GM13976 (cell line): ENCODE measurements at regions not wholly inside any gene's neighbourhood (a gene's known extent, or its start where the extent isn't known, plus 50 kb on each side); places are given as distances from the start of the nearest gene placed in this dataset.

Experiments used
- DNase-seq: peaks from one replicate; pipeline ENCODE4 v3.0.0; 2012; ENCODE audit warnings: low spot score
- CTCF ChIP-seq: IDR thresholded peaks from 2 replicates; pipeline ENCODE4 v1.5.1; 2012; ENCODE audit warnings: borderline replicate concordance, mild to moderate bottlenecking; ENCODE audit not compliant: insufficient read depth; ENCODE audit errors: extremely low read depth, missing control alignments, control extremely low read depth
- in situ Hi-C: fragments of 300-500 bp; cut with MboI; formaldehyde crosslinking; loops from one replicate; pipeline ENCODE4 v1.12.0; 2022; ENCODE audit warnings: low sequenced_read_pairs, mixed read lengths, inconsistent platforms; ENCODE audit not compliant: unreplicated experiment

GRCh38 chr1:42014823-42015222, 96.1 kb upstream of the HIVEP3 start:
- in situ Hi-C loops: no loop called here
- no peak for DNase-seq
- no peak for TF ChIP-seq CTCF

GRCh38 chr1:42013881-42014470, 95.3 kb upstream of the HIVEP3 start:
- no peak for DNase-seq
- in situ Hi-C loops: no loop called here
- no peak for TF ChIP-seq CTCF

GRCh38 chr1:42012852-42013251, 94.1 kb upstream of the HIVEP3 start:
- in situ Hi-C loops: no loop called here
- no peak for TF ChIP-seq CTCF
- no peak for DNase-seq

GRCh38 chr1:42010381-42010780, 91.7 kb upstream of the HIVEP3 start:
- in situ Hi-C loops: no loop called here
- no peak for DNase-seq
- no peak for TF ChIP-seq CTCF

- no peak for TF ChIP-seq CTCF
- in situ Hi-C loops: no loop called here
- DNase-seq: no peak
Measured at GRCh38 chr1:42008264-42008663, 89.5 kb upstream of the HIVEP3 start.

- TF ChIP-seq CTCF: no peak
- DNase-seq: no peak
- in situ Hi-C loops: no loop called here
Measured at GRCh38 chr1:42006836-42007235, 88.1 kb upstream of the HIVEP3 start.
